ENCODE measurements at regions not wholly inside any gene's neighbourhood (a gene's known extent, or its start where the extent isn't known, plus 50 kb on each side); places are given as distances from the start of the nearest gene placed in this dataset.

- H3K4me1 ChIP-seq (ENCODE audit: insufficient read depth, low read length), result no peaks in the 10 kb centered on the region
- H3K27ac ChIP-seq (ENCODE audit: low read length), result no peak overlapping the region
- H3K9me3 ChIP-seq (ENCODE audit: insufficient read depth, low read depth, low read length), result no peaks in the 10 kb centered on the region
Observed at GRCh38 chr1:238892612-238893011, 493.8 kb upstream of the CHRM3 start.

GRCh38 chr1:238861342-238862066, 524.9 kb upstream of the CHRM3 start:
- H3K4me3 ChIP-seq (ENCODE audit: low read length), result no peak overlapping the region

More at GRCh38 chr1:238892612-238893011, 493.8 kb upstream of the CHRM3 start:
- H3K36me3 ChIP-seq (ENCODE audit: insufficient read depth, low read depth, low read length), result no peaks in the 10 kb centered on the region
- H3K27me3 ChIP-seq (ENCODE audit: insufficient read depth, low read length), result no peaks in the 10 kb centered on the region
- no peak overlapping the region for H3K4me3 ChIP-seq (ENCODE audit: low read length)
- H3K9ac ChIP-seq (ENCODE audit: low read depth, low read length), result no peak overlapping the region

GRCh38 chr1:238833919-238834318, 552.4 kb upstream of the CHRM3 start:
- no peaks in the 10 kb centered on the region for H3K36me3 ChIP-seq (ENCODE audit: insufficient read depth, low read depth, low read length)
- peaks cover 23% of the 10 kb centered on the region for H3K9me3 ChIP-seq (ENCODE audit: insufficient read depth, low read depth, low read length)
- no peak overlapping the region for H3K27ac ChIP-seq (ENCODE audit: low read length)
- no peaks in the 10 kb centered on the region for H3K4me1 ChIP-seq (ENCODE audit: insufficient read depth, low read length)
- H3K4me3 ChIP-seq (ENCODE audit: low read length), result no peak overlapping the region
- no peak overlapping the region for H3K9ac ChIP-seq (ENCODE audit: low read depth, low read length)
- H3K27me3 ChIP-seq (ENCODE audit: insufficient read depth, low read length), result no peaks in the 10 kb centered on the region

More at GRCh38 chr1:238861342-238862066, 524.9 kb upstream of the CHRM3 start:
- no peaks in the 10 kb centered on the region; the same call in 1 of the 2 replicates for H3K9me3 ChIP-seq (ENCODE audit: insufficient read depth, low read depth, low read length)
- no peak overlapping the region for H3K9ac ChIP-seq (ENCODE audit: low read depth, low read length)
- no peaks in the 10 kb centered on the region for H3K36me3 ChIP-seq (ENCODE audit: insufficient read depth, low read depth, low read length)
- no peaks in the 10 kb centered on the region for H3K4me1 ChIP-seq (ENCODE audit: insufficient read depth, low read length)
- H3K27ac ChIP-seq (ENCODE audit: low read length), result no peak overlapping the region
- H3K27me3 ChIP-seq (ENCODE audit: insufficient read depth, low read length), result no peaks in the 10 kb centered on the region

DNA sequence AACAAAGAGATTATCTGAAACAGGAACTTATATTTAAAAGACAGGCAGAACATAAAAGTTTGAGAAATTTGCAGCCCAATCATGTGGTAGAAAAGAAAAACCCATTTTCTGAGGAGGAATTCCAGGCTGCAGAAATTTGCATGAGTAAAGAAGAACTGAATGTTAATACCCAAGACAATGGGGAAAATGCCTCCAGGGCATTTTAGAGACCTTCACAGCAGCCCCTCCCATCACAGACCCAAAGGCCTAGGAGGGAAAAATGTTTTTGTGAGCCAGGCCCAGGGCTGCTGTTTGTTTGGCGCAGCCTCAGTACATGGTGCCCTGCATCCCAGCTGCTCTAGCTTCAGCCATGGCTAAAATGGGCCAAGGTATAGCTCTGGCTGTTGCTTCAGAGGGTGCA, 554.3 kb upstream of the CHRM3 start:
- H3K9ac ChIP-seq (ENCODE audit: low read depth, low read length), result no peak overlapping the region
- H3K27me3 ChIP-seq (ENCODE audit: insufficient read depth, low read length), result no peaks in the 10 kb centered on the region
- H3K4me3 ChIP-seq (ENCODE audit: low read length), result no peak overlapping the region; the same call in 1 of the 2 replicates
- H3K27ac ChIP-seq (ENCODE audit: low read length), result no peak overlapping the region
- no peaks in the 10 kb centered on the region for H3K4me1 ChIP-seq (ENCODE audit: insufficient read depth, low read length)
- peaks cover 23% of the 10 kb centered on the region for H3K9me3 ChIP-seq (ENCODE audit: insufficient read depth, low read depth, low read length)
- no peaks in the 10 kb centered on the region for H3K36me3 ChIP-seq (ENCODE audit: insufficient read depth, low read depth, low read length)

DNA sequence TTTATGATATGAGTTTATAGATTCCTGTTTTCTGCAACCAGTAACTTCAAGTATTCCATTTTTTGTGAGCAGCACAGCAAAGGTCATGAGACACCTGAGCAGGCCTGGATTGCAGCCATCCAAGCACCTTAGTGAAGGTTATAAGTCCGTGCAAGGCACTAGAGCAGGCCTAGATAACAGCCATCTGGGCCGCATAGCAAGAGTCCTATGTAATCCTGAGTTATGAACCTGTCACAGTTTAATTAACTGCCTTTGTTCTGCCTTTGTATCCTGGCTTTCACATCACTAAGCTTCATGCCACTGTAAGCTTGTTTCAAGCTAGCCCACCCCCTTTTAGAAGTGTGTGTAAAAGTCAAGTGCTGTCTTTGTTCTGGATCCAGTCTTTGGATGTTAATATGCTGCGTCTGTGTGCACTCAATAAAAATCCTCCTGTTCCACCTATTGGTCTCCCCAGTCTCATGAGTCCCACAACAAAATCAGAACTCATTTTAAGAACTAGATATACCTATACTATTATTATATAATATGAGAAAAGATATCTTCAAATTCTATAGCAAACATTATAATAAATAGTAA, 556.2 kb upstream of the CHRM3 start:
- Histone ChIP-seq H3K27ac (ENCODE audit: low read length) (no peak overlapping the region), H3K4me3 (ENCODE audit: low read length) (no peak overlapping the region), H3K36me3 (ENCODE audit: insufficient read depth, low read depth, low read length) (no peaks in the 10 kb centered on the region), H3K4me1 (ENCODE audit: insufficient read depth, low read length) (no peaks in the 10 kb centered on the region), H3K27me3 (ENCODE audit: insufficient read depth, low read length) (no peaks in the 10 kb centered on the region), H3K9ac (ENCODE audit: low read depth, low read length) (no peak overlapping the region), H3K9me3 (ENCODE audit: insufficient read depth, low read depth, low read length) (peaks cover 23% of the 10 kb centered on the region)

- Histone ChIP-seq H3K4me1 (ENCODE audit: insufficient read depth, low read length) (no peaks in the 10 kb centered on the region), H3K9me3 (ENCODE audit: insufficient read depth, low read depth, low read length) (peaks cover 8% of the 10 kb centered on the region), H3K36me3 (ENCODE audit: insufficient read depth, low read depth, low read length) (no peaks in the 10 kb centered on the region), H3K9ac (ENCODE audit: low read depth, low read length) (no peak overlapping the region), H3K27ac (ENCODE audit: low read length) (no peak overlapping the region), H3K27me3 (ENCODE audit: insufficient read depth, low read length) (no peaks in the 10 kb centered on the region), H3K4me3 (ENCODE audit: low read length) (no peak overlapping the region)
Observed at GRCh38 chr1:238826891-238827290, 559.5 kb upstream of the CHRM3 start.

- H3K9me3 ChIP-seq (ENCODE audit: insufficient read depth, low read depth, low read length), result no peaks in the 10 kb centered on the region
- H3K27ac ChIP-seq (ENCODE audit: low read length), result no peak overlapping the region
- no peaks in the 10 kb centered on the region for H3K36me3 ChIP-seq (ENCODE audit: insufficient read depth, low read depth, low read length)
- no peaks in the 10 kb centered on the region for H3K27me3 ChIP-seq (ENCODE audit: insufficient read depth, low read length)
- no peak overlapping the region for H3K9ac ChIP-seq (ENCODE audit: low read depth, low read length)
- H3K4me1 ChIP-seq (ENCODE audit: insufficient read depth, low read length), result no peaks in the 10 kb centered on the region
- no peak overlapping the region for H3K4me3 ChIP-seq (ENCODE audit: low read length)
Observed at GRCh38 chr1:238823416-238823815, 563.0 kb upstream of the CHRM3 start.

GRCh38 chr1:238811211-238811879, 575.0 kb upstream of the CHRM3 start:
- Histone ChIP-seq H3K36me3 (ENCODE audit: insufficient read depth, low read depth, low read length) (no peaks in the 10 kb centered on the region), H3K4me1 (ENCODE audit: insufficient read depth, low read length) (no peaks in the 10 kb centered on the region), H3K27ac (ENCODE audit: low read length) (no peak overlapping the region), H3K9ac (ENCODE audit: low read depth, low read length) (no peak overlapping the region), H3K4me3 (ENCODE audit: low read length) (no peak overlapping the region), H3K9me3 (ENCODE audit: insufficient read depth, low read depth, low read length) (no peaks in the 10 kb centered on the region), H3K27me3 (ENCODE audit: insufficient read depth, low read length) (no peaks in the 10 kb centered on the region)

GRCh38 chr1:238790882-238791281, 595.5 kb upstream of the CHRM3 start:
- Histone ChIP-seq H3K9ac (ENCODE audit: low read depth, low read length) (no peak overlapping the region), H3K27ac (ENCODE audit: low read length) (no peak overlapping the region), H3K4me3 (ENCODE audit: low read length) (no peak overlapping the region), H3K4me1 (ENCODE audit: insufficient read depth, low read length) (no peaks in the 10 kb centered on the region), H3K27me3 (ENCODE audit: insufficient read depth, low read length) (no peaks in the 10 kb centered on the region), H3K9me3 (ENCODE audit: insufficient read depth, low read depth, low read length) (no peaks in the 10 kb centered on the region), H3K36me3 (ENCODE audit: insufficient read depth, low read depth, low read length) (no peaks in the 10 kb centered on the region)

DNA sequence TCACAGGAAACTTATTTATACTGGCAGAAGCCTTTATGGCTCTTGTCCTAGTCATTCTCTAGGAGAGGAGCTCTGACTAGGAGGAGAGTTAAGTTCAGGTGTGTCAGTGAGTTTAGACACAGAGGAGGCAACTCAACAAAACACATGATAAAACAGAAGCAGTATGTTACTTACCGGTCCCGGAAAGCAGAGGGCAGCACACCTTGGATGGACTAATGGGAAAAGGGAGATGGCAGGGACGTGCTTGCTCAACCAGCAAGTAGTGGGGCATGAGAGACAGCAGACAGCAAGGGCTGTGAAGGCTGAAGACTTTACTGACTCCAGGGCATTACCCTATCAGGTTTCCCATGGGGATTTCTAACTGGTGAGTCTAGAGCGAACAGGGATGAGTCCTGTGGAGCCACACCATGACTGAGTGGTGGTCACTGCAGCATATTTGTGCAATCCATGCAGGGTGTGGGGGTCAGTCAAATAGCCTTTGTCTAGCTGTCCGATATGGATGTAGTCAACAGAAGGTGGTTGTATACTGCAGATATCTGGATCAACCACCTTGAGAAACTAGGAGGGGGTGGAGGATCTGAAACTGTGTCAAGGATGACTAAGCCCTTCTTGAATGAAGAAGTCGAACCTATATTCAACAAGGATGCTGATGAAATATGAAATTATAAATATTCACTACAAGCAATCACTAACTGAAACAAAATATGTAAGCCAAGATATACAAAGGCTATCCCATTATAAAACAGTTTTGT, 596.3 kb upstream of the CHRM3 start:
- no peak overlapping the region for H3K9ac ChIP-seq (ENCODE audit: low read depth, low read length)
- no peaks in the 10 kb centered on the region for H3K4me1 ChIP-seq (ENCODE audit: insufficient read depth, low read length)
- H3K4me3 ChIP-seq (ENCODE audit: low read length), result no peak overlapping the region
- no peaks in the 10 kb centered on the region for H3K9me3 ChIP-seq (ENCODE audit: insufficient read depth, low read depth, low read length)
- no peaks in the 10 kb centered on the region for H3K36me3 ChIP-seq (ENCODE audit: insufficient read depth, low read depth, low read length)
- no peak overlapping the region for H3K27ac ChIP-seq (ENCODE audit: low read length)
- no peaks in the 10 kb centered on the region for H3K27me3 ChIP-seq (ENCODE audit: insufficient read depth, low read length)

GRCh38 chr1:238787471-238787870, 598.9 kb upstream of the CHRM3 start:
- H3K27ac ChIP-seq (ENCODE audit: low read length), result no peak overlapping the region
- H3K36me3 ChIP-seq (ENCODE audit: insufficient read depth, low read depth, low read length), result no peaks in the 10 kb centered on the region
- H3K9me3 ChIP-seq (ENCODE audit: insufficient read depth, low read depth, low read length), result no peaks in the 10 kb centered on the region; the same call in 1 of the 2 replicates
- H3K27me3 ChIP-seq (ENCODE audit: insufficient read depth, low read length), result no peaks in the 10 kb centered on the region
- H3K9ac ChIP-seq (ENCODE audit: low read depth, low read length), result no peak overlapping the region
- H3K4me1 ChIP-seq (ENCODE audit: insufficient read depth, low read length), result no peaks in the 10 kb centered on the region
- no peak overlapping the region for H3K4me3 ChIP-seq (ENCODE audit: low read length)
